HUES6 (cell line): ENCODE measurements at regions not wholly inside any gene's neighbourhood (a gene's known extent, or its start where the extent isn't known, plus 50 kb on each side); places are given as distances from the start of the nearest gene placed in this dataset.

Source experiments
- H3K27ac ChIP-seq: 2 replicates; pipeline ENCODE4 v1.7.0; 2013; ENCODE audit warnings: low read depth, mild to moderate bottlenecking, low read length, inconsistent platforms
- H3K27me3 ChIP-seq: 2 replicates; pipeline ENCODE4 v1.6.1; 2013; ENCODE audit warnings: low read length; ENCODE audit not compliant: control insufficient read depth, insufficient read depth
- H3K36me3 ChIP-seq: 2 replicates; pipeline ENCODE4 v1.6.1; 2013; ENCODE audit warnings: low read length; ENCODE audit not compliant: control insufficient read depth, insufficient read depth
- H3K4me1 ChIP-seq: 2 replicates; pipeline ENCODE4 v1.6.1; 2013; ENCODE audit warnings: low read length; ENCODE audit not compliant: control insufficient read depth, insufficient read depth
- H3K4me3 ChIP-seq: 2 replicates; pipeline ENCODE4 v1.5.1; 2013; ENCODE audit warnings: low read depth, low read length
- H3K9ac ChIP-seq: one replicate; pipeline ENCODE4 v1.6.1; 2013; ENCODE audit warnings: mild to moderate bottlenecking, low read length
- H3K9me3 ChIP-seq: 2 replicates; pipeline ENCODE4 v1.6.1; 2013; ENCODE audit warnings: low read depth, low read length; ENCODE audit not compliant: control insufficient read depth, insufficient read depth

- no peak overlapping the region for H3K4me3 ChIP-seq
- H3K9ac ChIP-seq: no peak overlapping the region
- no peaks in the 10 kb centered on the region for H3K27me3 ChIP-seq
- H3K4me1 ChIP-seq: no peaks in the 10 kb centered on the region
- H3K27ac ChIP-seq: no peak overlapping the region
- H3K36me3 ChIP-seq: no peaks in the 10 kb centered on the region
- no peaks in the 10 kb centered on the region for H3K9me3 ChIP-seq
Measured at GRCh38 chr10:89946106-89946505, 244.7 kb downstream of the KIF20B start.

GRCh38 chr10:89949496-89949895 lies 248.1 kb downstream of the KIF20B start:
- H3K27me3 ChIP-seq: no peaks in the 10 kb centered on the region

GRCh38 chr10:89952325-89952724 lies 250.9 kb downstream of the KIF20B start:
- Histone ChIP-seq H3K9ac (no peak overlapping the region), H3K4me3 (no peak overlapping the region), H3K27me3 (no peaks in the 10 kb centered on the region), H3K9me3 (no peaks in the 10 kb centered on the region), H3K36me3 (no peaks in the 10 kb centered on the region), H3K27ac (no peak overlapping the region), H3K4me1 (no peaks in the 10 kb centered on the region)

More at GRCh38 chr10:89949496-89949895, 248.1 kb downstream of the KIF20B start:
- no peaks in the 10 kb centered on the region for H3K9me3 ChIP-seq
- no peaks in the 10 kb centered on the region for H3K4me1 ChIP-seq
- H3K4me3 ChIP-seq: no peak overlapping the region
- no peak overlapping the region for H3K27ac ChIP-seq
- H3K9ac ChIP-seq: no peak overlapping the region
- no peaks in the 10 kb centered on the region for H3K36me3 ChIP-seq

GRCh38 chr10:89952751-89953150 lies 251.4 kb downstream of the KIF20B start:
- Histone ChIP-seq H3K4me3 (no peak overlapping the region), H3K4me1 (no peaks in the 10 kb centered on the region), H3K9ac (no peak overlapping the region), H3K36me3 (no peaks in the 10 kb centered on the region), H3K27ac (no peak overlapping the region), H3K27me3 (no peaks in the 10 kb centered on the region), H3K9me3 (no peaks in the 10 kb centered on the region)

- Histone ChIP-seq H3K4me3 (no peak overlapping the region), H3K9ac (no peak overlapping the region), H3K27ac (no peak overlapping the region)
Measured at GRCh38 chr10:89954061-89954460, 252.7 kb downstream of the KIF20B start.

GRCh38 chr10:89954787-89955566 lies 253.6 kb downstream of the KIF20B start:
- H3K27ac ChIP-seq: no peak overlapping the region
- no peaks in the 10 kb centered on the region for H3K9me3 ChIP-seq
- no peaks in the 10 kb centered on the region for H3K36me3 ChIP-seq
- H3K9ac ChIP-seq: no peak overlapping the region
- no peaks in the 10 kb centered on the region for H3K27me3 ChIP-seq
- no peaks in the 10 kb centered on the region for H3K4me1 ChIP-seq
- H3K4me3 ChIP-seq: no peak overlapping the region

More at GRCh38 chr10:89954061-89954460, 252.7 kb downstream of the KIF20B start:
- H3K9me3 ChIP-seq: no peaks in the 10 kb centered on the region
- H3K36me3 ChIP-seq: no peaks in the 10 kb centered on the region
- H3K4me1 ChIP-seq: no peaks in the 10 kb centered on the region
- H3K27me3 ChIP-seq: no peaks in the 10 kb centered on the region

- Histone ChIP-seq H3K4me3 (no peak overlapping the region), H3K9ac (no peak overlapping the region), H3K36me3 (no peaks in the 10 kb centered on the region), H3K27ac (no peak overlapping the region), H3K4me1 (no peaks in the 10 kb centered on the region), H3K9me3 (no peaks in the 10 kb centered on the region), H3K27me3 (no peaks in the 10 kb centered on the region)
Measured at GRCh38 chr10:89959433-89960110, 258.2 kb downstream of the KIF20B start.

GRCh38 chr10:89963451-89964102 lies 262.2 kb downstream of the KIF20B start:
- Histone ChIP-seq H3K9me3 (no peaks in the 10 kb centered on the region), H3K4me3 (no peak overlapping the region), H3K4me1 (no peaks in the 10 kb centered on the region), H3K9ac (no peak overlapping the region), H3K27ac (no peak overlapping the region), H3K27me3 (no peaks in the 10 kb centered on the region), H3K36me3 (no peaks in the 10 kb centered on the region)

GRCh38 chr10:89966211-89966610 lies 264.8 kb downstream of the KIF20B start:
- H3K27ac ChIP-seq: no peak overlapping the region
- no peak overlapping the region for H3K9ac ChIP-seq
- H3K4me3 ChIP-seq: no peak overlapping the region
- H3K4me1 ChIP-seq: no peaks in the 10 kb centered on the region
- H3K27me3 ChIP-seq: no peaks in the 10 kb centered on the region
- H3K36me3 ChIP-seq: no peaks in the 10 kb centered on the region
- no peaks in the 10 kb centered on the region for H3K9me3 ChIP-seq

GRCh38 chr10:89973326-89973725 lies 271.9 kb downstream of the KIF20B start:
- Histone ChIP-seq H3K27ac (no peak overlapping the region), H3K36me3 (no peaks in the 10 kb centered on the region), H3K9ac (no peak overlapping the region), H3K4me1 (no peaks in the 10 kb centered on the region), H3K9me3 (no peaks in the 10 kb centered on the region), H3K4me3 (no peak overlapping the region), H3K27me3 (peaks cover 15% of the 10 kb centered on the region; the same call in 1 of the 2 replicates)

- H3K36me3 ChIP-seq: no peaks in the 10 kb centered on the region
- no peaks in the 10 kb centered on the region; the same call in 1 of the 2 replicates for H3K4me1 ChIP-seq
- H3K9ac ChIP-seq: no peak overlapping the region
- no peak overlapping the region for H3K27ac ChIP-seq
- H3K27me3 ChIP-seq: peaks cover 32% of the 10 kb centered on the region; the same call in 1 of the 2 replicates
- peaks cover 3% of the 10 kb centered on the region; the same call in 1 of the 2 replicates for H3K9me3 ChIP-seq
- no peak overlapping the region for H3K4me3 ChIP-seq
Measured at GRCh38 chr10:89975071-89975470, 273.7 kb downstream of the KIF20B start.
